GM23338 (cell line): ENCODE measurements at regions not wholly inside any gene's neighbourhood (a gene's known extent, or its start where the extent isn't known, plus 50 kb on each side); places are given as distances from the start of the nearest gene placed in this dataset.

Source experiments
- ATAC-seq: fragments of 200-7000 bp; cut with Tn5 transposase; 3 replicates; pipeline ENCODE4 v1.9.1; 2020
- DNase-seq: peaks from one replicate; pipeline ENCODE4 v3.0.0-alpha.2; 2015; ENCODE audit warnings: low spot score
- H2AFZ ChIP-seq: fragments of 200-600 bp; sonication (generic); 2 replicates; pipeline ENCODE4 v1.8.0; 2016; ENCODE audit warnings: antibody characterized with exemption, mild to moderate bottlenecking, moderate library complexity
- H3F3A ChIP-seq: fragments of 200-600 bp; sonication (generic); replicated peaks from 2 replicates; pipeline ENCODE4 v1.8.0; 2017; ENCODE audit warnings: antibody characterized with exemption, mixed run types, low read depth
- H3K27ac ChIP-seq: fragments of 200-600 bp; sonication (generic); 2 replicates; pipeline ENCODE4 v1.6.1; 2016; ENCODE audit warnings: low read depth
- H3K27me3 ChIP-seq: fragments of 200-600 bp; sonication (generic); 2 replicates; pipeline ENCODE4 v1.8.0; 2016; ENCODE audit warnings: mild to moderate bottlenecking, mixed run types, moderate library complexity; ENCODE audit not compliant: insufficient read depth
- H3K36me3 ChIP-seq: fragments of 200-600 bp; sonication (generic); 2 replicates; pipeline ENCODE4 v1.8.0; 2016; ENCODE audit warnings: mild to moderate bottlenecking; ENCODE audit not compliant: insufficient read depth
- H3K4me1 ChIP-seq: fragments of 200-600 bp; sonication (generic); 2 replicates; pipeline ENCODE4 v1.8.0; 2016; ENCODE audit warnings: mild to moderate bottlenecking, moderate library complexity; ENCODE audit not compliant: insufficient read depth
- H3K4me2 ChIP-seq: fragments of 200-600 bp; sonication (generic); 2 replicates; pipeline ENCODE4 v1.7.1; 2017; ENCODE audit warnings: mixed run types
- H3K4me3 ChIP-seq: fragments of 200-600 bp; sonication (generic); 2 replicates; pipeline ENCODE4 v1.6.1; 2016; ENCODE audit warnings: mixed run types
- H3K79me2 ChIP-seq: fragments of 200-600 bp; sonication (generic); replicated peaks from 2 replicates; pipeline ENCODE4 v1.8.0; 2017; ENCODE audit warnings: mild to moderate bottlenecking; ENCODE audit not compliant: insufficient read depth
- H3K9me2 ChIP-seq: fragments of 200-600 bp; sonication (generic); 2 replicates; pipeline ENCODE4 v1.8.0; 2017; ENCODE audit not compliant: insufficient read depth
- H4K20me1 ChIP-seq: fragments of 200-600 bp; sonication (generic); replicated peaks from 2 replicates; pipeline ENCODE4 v1.8.0; 2017; ENCODE audit warnings: mild to moderate bottlenecking; ENCODE audit not compliant: insufficient read depth
- H3K27ac Mint-ChIP-seq: 2 replicates; pipeline ENCODE4 v1.8.0; 2020; ENCODE audit warnings: inconsistent platforms, mild to moderate bottlenecking, moderate library complexity, mixed read lengths
- H3K27me3 Mint-ChIP-seq: 3 replicates; pipeline ENCODE4 v1.8.0; 2022; ENCODE audit warnings: low read depth, mild to moderate bottlenecking, moderate library complexity, mixed read lengths, inconsistent platforms; ENCODE audit not compliant: insufficient read depth, poor library complexity
- H3K36me3 Mint-ChIP-seq: 3 replicates; pipeline ENCODE4 v1.8.0; 2021; ENCODE audit warnings: low read depth, mild to moderate bottlenecking, inconsistent platforms, moderate library complexity, mixed read lengths
- H3K4me1 Mint-ChIP-seq: 3 replicates; pipeline ENCODE4 v1.8.0; 2020; ENCODE audit warnings: mild to moderate bottlenecking, inconsistent platforms, mixed read lengths
- H3K4me3 Mint-ChIP-seq: 3 replicates; pipeline ENCODE4 v1.8.0; 2021; ENCODE audit warnings: moderate library complexity, mild to moderate bottlenecking, inconsistent platforms, mixed read lengths
- H3K9me3 Mint-ChIP-seq: 3 replicates; pipeline ENCODE4 v1.8.0; 2020; ENCODE audit warnings: moderate library complexity, mild to moderate bottlenecking, inconsistent platforms, mixed read lengths
- EZH2phosphoT487 ChIP-seq: fragments of 200-600 bp; sonication (generic); IDR thresholded peaks from one replicate; pipeline ENCODE4 v1.8.1; 2018; ENCODE audit warnings: antibody characterized with exemption; ENCODE audit not compliant: unreplicated experiment
- STAT1 ChIP-seq: IDR thresholded peaks from one replicate; pipeline ENCODE4 v1.6.1; 2016; ENCODE audit warnings: antibody characterized with exemption; ENCODE audit not compliant: unreplicated experiment
- TF ChIP-seq, protein P1 (sequence below): IDR thresholded peaks from 2 replicates; pipeline ENCODE4 v1.6.1; 2016; ENCODE audit warnings: antibody characterized with exemption
- TF ChIP-seq, protein P2 (sequence below): fragments of 250-450 bp; sonication (Bioruptor Pico); IDR thresholded peaks from 2 replicates; pipeline ENCODE4 v1.5.0; 2020; ENCODE audit warnings: mild to moderate bottlenecking, moderate library complexity

DNA sequence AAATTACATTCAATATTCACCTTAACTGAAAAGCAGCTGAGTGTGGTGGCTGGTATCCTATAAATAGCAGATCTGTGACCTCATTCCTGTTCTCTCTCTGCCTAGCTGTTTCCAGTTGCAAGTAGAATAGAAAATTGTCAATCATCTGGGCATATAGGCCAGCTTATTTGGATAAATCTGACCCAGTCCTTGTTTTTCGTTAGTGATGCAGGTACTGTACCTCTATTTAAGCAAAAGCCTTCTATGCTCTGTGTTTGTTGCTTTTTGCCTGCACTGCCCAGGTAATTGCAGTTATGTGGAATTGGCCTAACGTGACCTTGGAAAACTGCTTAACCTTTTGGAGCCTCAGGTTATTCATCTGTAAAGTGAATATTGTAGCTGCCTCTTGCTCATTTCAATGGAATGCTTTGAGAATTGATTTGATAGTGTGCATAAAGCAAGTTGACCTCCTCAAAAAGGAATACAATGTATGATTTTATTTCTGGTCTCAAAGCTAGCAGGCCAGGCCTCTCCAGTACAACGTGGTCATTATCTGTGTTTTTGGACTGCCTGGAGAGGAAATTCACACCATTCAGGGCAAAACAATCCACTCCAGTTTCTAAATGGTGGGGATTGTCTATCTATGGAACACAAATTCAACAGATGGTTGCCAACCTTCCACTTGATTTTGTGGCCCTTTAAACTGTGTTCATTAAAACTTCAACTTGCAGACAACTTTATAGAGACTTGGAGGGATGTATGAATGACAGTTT lies 508.7 kb upstream of the CITED2 start:
- H3K79me2 ChIP-seq, result no peaks in the 10 kb centered on the region
- H3K4me2 ChIP-seq, result 0 out of 2 replicates have a peak overlapping the region, but pooled peaks have one; percentile 17
- no peaks in the 10 kb centered on the region for H3F3A ChIP-seq
- H3K27me3 ChIP-seq, result no peaks in the 10 kb centered on the region
- no peak overlapping the region; the same call in 1 of the 2 replicates for H3K27ac ChIP-seq
- H3K27me3 Mint-ChIP-seq, result peaks cover 3% of the 10 kb centered on the region
- no peak overlapping the region; the same call in 2 of the 3 replicates for H3K4me3 Mint-ChIP-seq
- H3K4me1 Mint-ChIP-seq, result peaks cover 67% of the 10 kb centered on the region
- peaks cover 2% of the 10 kb centered on the region; the same call in 2 of the 3 replicates for H3K9me3 Mint-ChIP-seq
- TF ChIP-seq, protein P1, sequence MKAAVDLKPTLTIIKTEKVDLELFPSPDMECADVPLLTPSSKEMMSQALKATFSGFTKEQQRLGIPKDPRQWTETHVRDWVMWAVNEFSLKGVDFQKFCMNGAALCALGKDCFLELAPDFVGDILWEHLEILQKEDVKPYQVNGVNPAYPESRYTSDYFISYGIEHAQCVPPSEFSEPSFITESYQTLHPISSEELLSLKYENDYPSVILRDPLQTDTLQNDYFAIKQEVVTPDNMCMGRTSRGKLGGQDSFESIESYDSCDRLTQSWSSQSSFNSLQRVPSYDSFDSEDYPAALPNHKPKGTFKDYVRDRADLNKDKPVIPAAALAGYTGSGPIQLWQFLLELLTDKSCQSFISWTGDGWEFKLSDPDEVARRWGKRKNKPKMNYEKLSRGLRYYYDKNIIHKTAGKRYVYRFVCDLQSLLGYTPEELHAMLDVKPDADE, result no peak
- no peak for TF ChIP-seq STAT1
- TF ChIP-seq, protein P2, sequence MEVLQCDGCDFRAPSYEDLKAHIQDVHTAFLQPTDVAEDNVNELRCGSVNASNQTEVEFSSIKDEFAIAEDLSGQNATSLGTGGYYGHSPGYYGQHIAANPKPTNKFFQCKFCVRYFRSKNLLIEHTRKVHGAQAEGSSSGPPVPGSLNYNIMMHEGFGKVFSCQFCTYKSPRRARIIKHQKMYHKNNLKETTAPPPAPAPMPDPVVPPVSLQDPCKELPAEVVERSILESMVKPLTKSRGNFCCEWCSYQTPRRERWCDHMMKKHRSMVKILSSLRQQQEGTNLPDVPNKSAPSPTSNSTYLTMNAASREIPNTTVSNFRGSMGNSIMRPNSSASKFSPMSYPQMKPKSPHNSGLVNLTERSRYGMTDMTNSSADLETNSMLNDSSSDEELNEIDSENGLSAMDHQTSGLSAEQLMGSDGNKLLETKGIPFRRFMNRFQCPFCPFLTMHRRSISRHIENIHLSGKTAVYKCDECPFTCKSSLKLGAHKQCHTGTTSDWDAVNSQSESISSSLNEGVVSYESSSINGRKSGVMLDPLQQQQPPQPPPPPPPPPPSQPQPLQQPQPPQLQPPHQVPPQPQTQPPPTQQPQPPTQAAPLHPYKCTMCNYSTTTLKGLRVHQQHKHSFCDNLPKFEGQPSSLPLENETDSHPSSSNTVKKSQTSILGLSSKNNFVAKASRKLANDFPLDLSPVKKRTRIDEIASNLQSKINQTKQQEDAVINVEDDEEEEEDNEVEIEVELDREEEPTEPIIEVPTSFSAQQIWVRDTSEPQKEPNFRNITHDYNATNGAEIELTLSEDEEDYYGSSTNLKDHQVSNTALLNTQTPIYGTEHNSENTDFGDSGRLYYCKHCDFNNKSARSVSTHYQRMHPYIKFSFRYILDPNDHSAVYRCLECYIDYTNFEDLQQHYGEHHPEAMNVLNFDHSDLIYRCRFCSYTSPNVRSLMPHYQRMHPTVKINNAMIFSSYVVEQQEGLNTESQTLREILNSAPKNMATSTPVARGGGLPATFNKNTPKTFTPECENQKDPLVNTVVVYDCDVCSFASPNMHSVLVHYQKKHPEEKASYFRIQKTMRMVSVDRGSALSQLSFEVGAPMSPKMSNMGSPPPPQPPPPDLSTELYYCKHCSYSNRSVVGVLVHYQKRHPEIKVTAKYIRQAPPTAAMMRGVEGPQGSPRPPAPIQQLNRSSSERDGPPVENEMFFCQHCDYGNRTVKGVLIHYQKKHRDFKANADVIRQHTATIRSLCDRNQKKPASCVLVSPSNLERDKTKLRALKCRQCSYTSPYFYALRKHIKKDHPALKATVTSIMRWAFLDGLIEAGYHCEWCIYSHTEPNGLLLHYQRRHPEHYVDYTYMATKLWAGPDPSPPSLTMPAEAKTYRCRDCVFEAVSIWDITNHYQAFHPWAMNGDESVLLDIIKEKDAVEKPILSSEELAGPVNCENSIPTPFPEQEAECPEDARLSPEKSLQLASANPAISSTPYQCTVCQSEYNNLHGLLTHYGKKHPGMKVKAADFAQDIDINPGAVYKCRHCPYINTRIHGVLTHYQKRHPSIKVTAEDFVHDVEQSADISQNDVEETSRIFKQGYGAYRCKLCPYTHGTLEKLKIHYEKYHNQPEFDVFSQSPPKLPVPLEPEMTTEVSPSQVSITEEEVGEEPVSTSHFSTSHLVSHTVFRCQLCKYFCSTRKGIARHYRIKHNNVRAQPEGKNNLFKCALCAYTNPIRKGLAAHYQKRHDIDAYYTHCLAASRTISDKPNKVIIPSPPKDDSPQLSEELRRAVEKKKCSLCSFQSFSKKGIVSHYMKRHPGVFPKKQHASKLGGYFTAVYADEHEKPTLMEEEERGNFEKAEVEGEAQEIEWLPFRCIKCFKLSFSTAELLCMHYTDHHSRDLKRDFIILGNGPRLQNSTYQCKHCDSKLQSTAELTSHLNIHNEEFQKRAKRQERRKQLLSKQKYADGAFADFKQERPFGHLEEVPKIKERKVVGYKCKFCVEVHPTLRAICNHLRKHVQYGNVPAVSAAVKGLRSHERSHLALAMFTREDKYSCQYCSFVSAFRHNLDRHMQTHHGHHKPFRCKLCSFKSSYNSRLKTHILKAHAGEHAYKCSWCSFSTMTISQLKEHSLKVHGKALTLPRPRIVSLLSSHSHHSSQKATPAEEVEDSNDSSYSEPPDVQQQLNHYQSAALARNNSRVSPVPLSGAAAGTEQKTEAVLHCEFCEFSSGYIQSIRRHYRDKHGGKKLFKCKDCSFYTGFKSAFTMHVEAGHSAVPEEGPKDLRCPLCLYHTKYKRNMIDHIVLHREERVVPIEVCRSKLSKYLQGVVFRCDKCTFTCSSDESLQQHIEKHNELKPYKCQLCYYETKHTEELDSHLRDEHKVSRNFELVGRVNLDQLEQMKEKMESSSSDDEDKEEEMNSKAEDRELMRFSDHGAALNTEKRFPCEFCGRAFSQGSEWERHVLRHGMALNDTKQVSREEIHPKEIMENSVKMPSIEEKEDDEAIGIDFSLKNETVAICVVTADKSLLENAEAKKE (CRISPR knock-in tag), result no peak
- no peak for TF ChIP-seq EZH2phosphoT487
- ATAC-seq (no peak), DNase-seq (no peak)
- no peaks in the 10 kb centered on the region for H3K9me2 ChIP-seq
- no peaks in the 10 kb centered on the region for H4K20me1 ChIP-seq
- H3K4me1 ChIP-seq, result peaks cover 46% of the 10 kb centered on the region
- peak overlapping the region; percentile 59; the same call in 1 of the 2 replicates for H3K27ac Mint-ChIP-seq
- no peaks in the 10 kb centered on the region for H3K36me3 ChIP-seq
- H2AFZ ChIP-seq, result no peak overlapping the region
- no peaks in the 10 kb centered on the region for H3K36me3 Mint-ChIP-seq
- H3K4me3 ChIP-seq, result no peak overlapping the region
